HG03432 (cell line): ENCODE measurements at regions not wholly inside any gene's neighbourhood (a gene's known extent, or its start where the extent isn't known, plus 50 kb on each side); places are given as distances from the start of the nearest gene placed in this dataset.
A peak's percentile ranks its signal among the peaks of the same experiment; 100 is the strongest.
"Not testable (repeated sequence)": the region's sequence is repeated elsewhere in the genome, so short reads cannot be mapped to it uniquely, and the experiment has no call there.

Experiments used
- ATAC-seq: cut with Tn5 transposase; IDR thresholded peaks from one replicate; pipeline ENCODE4 v1.9.1; 2021; ENCODE audit warnings: mild to moderate bottlenecking, moderate library complexity; ENCODE audit not compliant: unreplicated experiment

GRCh38 chr2:198653311-198653710, 804.4 kb downstream of the SATB2 start:
- ATAC-seq = no peak

DNA sequence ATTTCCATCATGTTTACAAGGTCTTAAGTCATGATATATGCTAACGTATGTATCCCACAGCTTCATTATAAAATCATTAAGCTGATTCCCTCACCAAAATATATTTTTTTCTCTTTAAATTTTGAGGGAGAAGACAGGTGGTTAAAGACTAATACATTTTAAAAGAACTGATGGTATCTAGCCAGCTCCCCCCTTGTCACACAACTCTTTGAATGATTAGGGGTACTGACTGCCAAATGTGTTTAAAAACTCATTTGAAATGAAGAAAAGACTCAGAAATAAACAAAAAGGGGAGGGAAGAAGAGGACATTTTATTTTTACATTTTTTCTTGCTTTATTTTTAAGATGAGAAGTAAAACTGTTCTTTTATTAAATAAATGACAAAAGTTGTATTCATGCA, 805.3 kb downstream of the SATB2 start:
- no peak for ATAC-seq

GRCh38 chr2:198645816-198646215, 811.9 kb downstream of the SATB2 start:
- no peak for ATAC-seq

GRCh38 chr2:198641161-198641560, 816.6 kb downstream of the SATB2 start:
- ATAC-seq = no peak

- ATAC-seq = no peak
Observed at GRCh38 chr2:198640463-198640862, 817.3 kb downstream of the SATB2 start.

GRCh38 chr2:198639580-198639979, 818.2 kb downstream of the SATB2 start:
- ATAC-seq = no peak

GRCh38 chr2:198638577-198638976, 819.2 kb downstream of the SATB2 start:
- no peak for ATAC-seq

GRCh38 chr2:198630384-198630783, 826.0 kb downstream of the PLCL1 start:
- no peak for ATAC-seq

GRCh38 chr2:198628596-198628995, 824.2 kb downstream of the PLCL1 start:
- ATAC-seq = no peak

DNA sequence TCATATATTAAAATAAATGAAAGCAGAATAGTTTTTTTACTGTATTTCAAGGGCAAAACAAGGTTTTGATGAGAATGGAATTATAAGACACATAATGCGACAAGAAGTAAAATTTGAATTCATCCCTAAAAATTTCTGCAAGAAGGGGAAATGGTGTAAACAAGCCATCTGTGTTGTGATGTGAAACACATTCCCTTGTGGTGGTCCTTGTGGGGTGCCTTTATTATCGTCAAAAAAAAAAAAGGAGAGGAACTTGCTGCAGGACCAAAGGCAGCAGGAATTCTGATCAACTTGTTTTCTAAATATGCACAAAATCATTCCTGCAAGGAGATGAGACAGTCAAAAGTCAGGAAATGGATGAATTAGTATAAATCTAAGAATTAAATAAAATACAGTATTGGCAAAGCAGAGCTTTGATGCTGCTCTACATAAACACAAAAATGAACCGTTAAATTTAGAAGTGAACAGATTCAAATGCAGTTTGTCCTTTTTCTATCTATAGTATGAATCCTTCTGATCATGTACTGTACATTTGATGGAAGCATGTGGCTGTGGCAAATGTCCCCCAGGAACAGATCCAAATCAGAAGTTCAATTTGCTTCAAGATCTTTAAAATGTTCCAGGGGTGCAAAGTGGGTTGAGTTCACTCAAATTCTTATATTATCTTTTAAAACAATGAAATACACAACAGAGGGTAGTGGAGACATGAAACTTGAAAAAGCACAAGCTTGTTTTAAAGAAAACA, 818.8 kb downstream of the PLCL1 start:
- no peak for ATAC-seq

GRCh38 chr2:198615972-198616371, 811.6 kb downstream of the PLCL1 start:
- ATAC-seq = peak; percentile 79

- no peak for ATAC-seq
Observed at GRCh38 chr2:198611201-198611600, 806.8 kb downstream of the PLCL1 start.

GRCh38 chr2:198604599-198604998, 800.2 kb downstream of the PLCL1 start:
- no peak for ATAC-seq

GRCh38 chr2:198602986-198603385, 798.6 kb downstream of the PLCL1 start:
- not testable (repeated sequence) for ATAC-seq

- no peak for ATAC-seq
Observed at GRCh38 chr2:198597648-198598047, 793.3 kb downstream of the PLCL1 start.

DNA sequence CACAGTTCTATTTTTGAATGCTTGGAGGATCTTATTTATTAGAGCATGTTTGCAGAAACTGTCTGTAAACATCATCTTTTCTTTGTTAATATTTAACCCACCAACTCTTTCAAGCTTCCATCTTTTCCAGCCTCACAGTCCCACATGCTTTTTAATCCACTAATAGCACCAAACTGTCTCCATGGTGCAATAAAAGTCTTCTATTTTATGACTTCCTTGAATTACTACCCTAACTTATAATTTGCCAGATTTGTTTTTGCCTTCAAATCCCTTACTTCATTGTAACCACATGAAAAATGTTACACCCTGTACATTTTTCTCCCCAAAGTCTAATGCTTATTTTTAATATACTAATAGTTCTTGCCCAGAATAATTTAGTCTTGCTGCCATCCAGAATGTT, 792.6 kb downstream of the PLCL1 start:
- ATAC-seq = no peak

DNA sequence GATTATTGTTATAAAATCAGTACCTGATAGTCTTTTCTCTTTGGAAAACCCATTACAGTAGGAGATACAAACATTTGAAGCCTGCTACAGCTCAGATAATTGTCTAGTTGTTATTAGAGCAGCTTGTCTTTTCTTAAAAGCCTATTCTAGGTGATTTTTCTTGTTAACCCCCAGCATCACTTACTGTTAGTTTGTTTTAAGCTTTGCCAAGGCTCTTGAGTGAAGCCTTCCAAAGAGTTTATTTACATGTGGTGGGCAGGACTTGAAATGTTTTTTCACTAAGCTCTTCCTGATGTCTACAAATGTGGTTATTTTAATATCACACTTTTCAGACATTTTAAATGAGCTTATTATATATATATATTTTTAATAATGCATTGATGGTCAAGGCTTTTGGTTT, 791.3 kb downstream of the PLCL1 start:
- ATAC-seq = no peak

- ATAC-seq = no peak
Observed at GRCh38 chr2:198591586-198591985, 787.2 kb downstream of the PLCL1 start.

GRCh38 chr2:198587741-198588140, 783.3 kb downstream of the PLCL1 start:
- ATAC-seq = no peak

DNA sequence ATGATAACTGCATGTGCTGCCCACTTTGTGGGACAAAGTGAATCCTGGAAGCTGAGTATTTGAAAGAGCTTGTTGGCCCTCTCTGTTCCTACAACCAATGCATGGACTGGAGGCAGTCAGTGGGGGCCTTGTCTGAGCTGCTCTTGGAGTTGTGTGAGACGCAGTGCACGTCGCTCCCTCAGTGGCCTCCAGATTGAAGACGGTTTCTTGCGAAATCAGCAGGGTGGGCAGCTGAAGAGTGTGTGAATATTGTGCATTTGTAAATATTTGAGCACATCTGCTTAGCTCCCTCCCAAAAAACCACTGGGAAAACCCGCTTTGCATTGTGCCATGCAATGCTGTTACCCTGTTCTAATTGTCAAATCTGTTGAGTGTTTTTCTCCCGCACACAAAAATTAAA, 782.8 kb downstream of the PLCL1 start:
- ATAC-seq = no peak

DNA sequence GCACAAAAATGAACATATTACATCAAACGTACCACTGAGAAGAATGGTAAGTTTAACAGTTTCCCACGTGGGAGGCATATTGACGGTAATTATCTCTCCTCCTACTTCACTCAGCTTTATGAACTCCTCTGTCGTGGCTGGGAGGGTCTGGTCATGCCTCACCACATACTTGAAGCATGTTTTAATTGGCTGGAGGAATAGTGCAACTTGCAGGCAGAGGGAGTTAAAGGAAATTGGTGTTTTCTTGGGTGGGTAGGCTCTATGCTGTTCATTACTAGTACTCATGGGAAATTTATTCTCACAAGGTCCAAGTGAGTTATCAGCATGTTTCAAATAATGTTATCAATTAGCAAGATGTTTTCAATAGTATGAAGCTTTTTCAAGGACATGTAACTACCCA, 767.0 kb downstream of the PLCL1 start:
- no peak for ATAC-seq

- ATAC-seq = no peak
Observed at GRCh38 chr2:198558176-198558575, 753.8 kb downstream of the PLCL1 start.

DNA sequence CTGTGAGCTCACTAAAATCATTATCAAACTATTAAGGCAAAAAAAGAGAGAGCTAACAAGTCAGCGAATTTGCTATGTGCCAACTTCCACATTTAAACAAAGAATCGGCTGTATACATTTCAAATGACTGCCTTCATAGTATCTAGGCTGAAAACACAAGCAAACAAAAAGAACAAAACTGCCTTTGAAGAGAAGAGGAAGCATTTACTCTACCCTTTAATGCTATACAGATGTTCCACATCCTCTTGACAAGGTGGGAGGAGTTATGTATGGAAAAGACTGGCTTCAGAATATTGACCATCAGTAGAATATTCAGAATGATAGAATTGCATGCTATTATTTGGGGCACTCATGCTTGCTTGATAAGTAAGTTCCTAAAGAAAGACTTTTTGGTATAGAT, 741.7 kb downstream of the PLCL1 start:
- no peak for ATAC-seq
